Esophagus squamous epithelium (tissue), 5 donors: ENCODE measurements at regions not wholly inside any gene's neighbourhood (a gene's known extent, or its start where the extent isn't known, plus 50 kb on each side); places are given as distances from the start of the nearest gene placed in this dataset.

Experiments
- DNase-seq: peaks from one replicate; lab custom pipeline; 2025; lab: John Stamatoyannopoulos, UW
- H3K27ac ChIP-seq, 4 donors: fragments of 200-600 bp; sonication (generic); one replicate each; pipeline ENCODE4 v1.5.1; 2016 to 2019; ENCODE audit warnings: mild to moderate bottlenecking in 1 of 4
- H3K27me3 ChIP-seq, 4 donors: fragments of 200-600 bp; sonication (generic); 1 replicate in 3 of 4; 2 replicates in 1 of 4; pipeline versions ENCODE4 v1.5.1 to v1.6.0; 2017 to 2021; ENCODE audit warnings: antibody characterized with exemption in 1 of 4
- H3K36me3 ChIP-seq, 3 donors: fragments of 200-600 bp; sonication (generic); one replicate each; pipeline ENCODE4 v1.5.1; 2016 to 2019
- H3K4me1 ChIP-seq, 3 donors: fragments of 200-600 bp; sonication (generic); one replicate each; pipeline ENCODE4 v1.5.1; 2017 to 2019
- H3K4me3 ChIP-seq, 4 donors: fragments of 200-600 bp; sonication (generic); 1 replicate in 3 of 4; 2 replicates in 1 of 4; pipeline ENCODE4 v1.5.1; 2016 to 2019; ENCODE audit warnings: mild to moderate bottlenecking in 2 of 4, moderate library complexity in 1 of 4
- H3K9me3 ChIP-seq, 3 donors: fragments of 200-600 bp; sonication (generic); one replicate each; pipeline ENCODE4 v1.5.1; 2016 to 2019
- POLR2A ChIP-seq, 4 donors: fragments of 450-650 bp; IDR thresholded peaks; one replicate each; pipeline ENCODE4 v1.6.1; 2017; ENCODE audit warnings: antibody characterized with exemption in 4 of 4, mild to moderate bottlenecking in 4 of 4, moderate library complexity in 3 of 4
- WGBS, 2 donors: methylation state at CpG; one replicate each; pipeline ENCODE4 v1.1.5; 2018; 5-methylcytosine and 5-hydroxymethylcytosine counted together
- intact Hi-C: fragments of 100-400 bp; cut with DNase I; formaldehyde crosslinking; loops from one replicate; pipeline ENCODE4 v1.15.0; 2022
- TF ChIP-seq, protein P1 (sequence below), 6 experiments: fragments of 450-650 bp in 4 of 6; fragments of 200-600 bp in 2 of 6; sonication (generic) in 2 of 6; IDR thresholded peaks; one replicate each; pipeline ENCODE4 v1.5.1; 2016 to 2019; ENCODE audit warnings: antibody characterized with exemption in 6 of 6, mild to moderate bottlenecking in 4 of 6, moderate library complexity in 4 of 6
- donor health status: DM: yes; HTN: yes; CAD: no.

GRCh38 chr4:96389770-96390169, 549.9 kb downstream of the PDHA2 start:
- Histone ChIP-seq H3K9me3 (peaks cover 0 to 4% (median 0%) of the 10 kb centered on the region in 3 donors), H3K27ac (no peak overlapping the region), H3K4me3 (no peak overlapping the region), H3K27me3 (no peaks in the 10 kb centered on the region), H3K4me1 (no peaks in the 10 kb centered on the region), H3K36me3 (no peaks in the 10 kb centered on the region)
- TF ChIP-seq POLR2A (IDR thresholded peaks at IDR 0.05), result no peak
- TF ChIP-seq, protein P1, sequence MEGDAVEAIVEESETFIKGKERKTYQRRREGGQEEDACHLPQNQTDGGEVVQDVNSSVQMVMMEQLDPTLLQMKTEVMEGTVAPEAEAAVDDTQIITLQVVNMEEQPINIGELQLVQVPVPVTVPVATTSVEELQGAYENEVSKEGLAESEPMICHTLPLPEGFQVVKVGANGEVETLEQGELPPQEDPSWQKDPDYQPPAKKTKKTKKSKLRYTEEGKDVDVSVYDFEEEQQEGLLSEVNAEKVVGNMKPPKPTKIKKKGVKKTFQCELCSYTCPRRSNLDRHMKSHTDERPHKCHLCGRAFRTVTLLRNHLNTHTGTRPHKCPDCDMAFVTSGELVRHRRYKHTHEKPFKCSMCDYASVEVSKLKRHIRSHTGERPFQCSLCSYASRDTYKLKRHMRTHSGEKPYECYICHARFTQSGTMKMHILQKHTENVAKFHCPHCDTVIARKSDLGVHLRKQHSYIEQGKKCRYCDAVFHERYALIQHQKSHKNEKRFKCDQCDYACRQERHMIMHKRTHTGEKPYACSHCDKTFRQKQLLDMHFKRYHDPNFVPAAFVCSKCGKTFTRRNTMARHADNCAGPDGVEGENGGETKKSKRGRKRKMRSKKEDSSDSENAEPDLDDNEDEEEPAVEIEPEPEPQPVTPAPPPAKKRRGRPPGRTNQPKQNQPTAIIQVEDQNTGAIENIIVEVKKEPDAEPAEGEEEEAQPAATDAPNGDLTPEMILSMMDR (IDR thresholded peaks at IDR 0.05), result no peak
- DNase-seq, result no peak
- intact Hi-C loops, result no loop called here
- 29 to 56% methylated on average over 2 of the region's 2 CpGs for WGBS, 2 donors

GRCh38 chr4:96390404-96390803, 550.5 kb downstream of the PDHA2 start:
- intact Hi-C loops, result no loop called here
- TF ChIP-seq, protein P1 (IDR thresholded peaks at IDR 0.05), result no peak
- no peak for TF ChIP-seq POLR2A (IDR thresholded peaks at IDR 0.05)
- 52 to 62% methylated on average over 5 of the region's 5 CpGs for WGBS, 2 donors

DNA sequence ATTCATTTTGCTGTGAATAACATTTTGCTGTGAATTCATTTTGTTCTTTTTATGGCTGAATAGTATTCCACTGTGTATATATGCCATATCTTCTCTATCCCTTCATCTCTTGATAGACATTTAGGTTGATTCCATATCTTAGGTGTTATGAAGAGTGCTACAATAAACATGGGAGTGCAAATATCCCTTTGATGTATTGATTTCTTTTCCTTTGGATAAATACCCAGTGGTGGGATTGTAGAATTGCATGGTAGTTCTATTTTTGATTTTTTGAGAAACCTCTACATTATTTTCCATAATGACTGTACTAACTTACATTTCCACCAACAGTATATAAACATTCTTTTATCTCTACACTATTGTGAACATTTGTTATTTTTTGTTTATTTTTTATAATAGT, 555.9 kb downstream of the PDHA2 start:
- H3K9me3 ChIP-seq, result no peaks in the 10 kb centered on the region
- no peaks in the 10 kb centered on the region for H3K4me1 ChIP-seq
- no peak overlapping the region for H3K4me3 ChIP-seq
- H3K36me3 ChIP-seq, result no peaks in the 10 kb centered on the region
- intact Hi-C loops, result no loop called here
- H3K27ac ChIP-seq, result no peak overlapping the region
- no peak for DNase-seq
- no peaks in the 10 kb centered on the region for H3K27me3 ChIP-seq
- TF ChIP-seq, protein P1 (IDR thresholded peaks at IDR 0.05), result no peak
- no peak for TF ChIP-seq POLR2A (IDR thresholded peaks at IDR 0.05)

More at GRCh38 chr4:96390404-96390803, 550.5 kb downstream of the PDHA2 start:
- no peaks in the 10 kb centered on the region for H3K4me1 ChIP-seq
- H3K27ac ChIP-seq, result no peak overlapping the region
- no peaks in the 10 kb centered on the region for H3K36me3 ChIP-seq
- H3K9me3 ChIP-seq, result peaks cover 0 to 4% (median 0%) of the 10 kb centered on the region in 3 donors
- no peak overlapping the region for H3K4me3 ChIP-seq
- DNase-seq, result no peak
- no peaks in the 10 kb centered on the region for H3K27me3 ChIP-seq

- no peak overlapping the region for H3K27ac ChIP-seq
- no peaks in the 10 kb centered on the region for H3K27me3 ChIP-seq
- no peaks in the 10 kb centered on the region for H3K9me3 ChIP-seq
- no peak for DNase-seq
- H3K36me3 ChIP-seq, result no peaks in the 10 kb centered on the region
- 27 to 41% methylated on average over 3 of the region's 3 CpGs for WGBS, 2 donors
- intact Hi-C loops, result no loop called here
- no peaks in the 10 kb centered on the region for H3K4me1 ChIP-seq
- no peak overlapping the region for H3K4me3 ChIP-seq
- no peak for TF ChIP-seq POLR2A (IDR thresholded peaks at IDR 0.05)
- TF ChIP-seq, protein P1 (IDR thresholded peaks at IDR 0.05), result no peak
Measured at GRCh38 chr4:96406742-96407141, 566.8 kb downstream of the PDHA2 start.

GRCh38 chr4:96407225-96407624, 567.3 kb downstream of the PDHA2 start:
- Histone ChIP-seq H3K27me3 (no peaks in the 10 kb centered on the region), H3K4me3 (no peak overlapping the region), H3K27ac (no peak overlapping the region), H3K36me3 (no peaks in the 10 kb centered on the region), H3K9me3 (no peaks in the 10 kb centered on the region), H3K4me1 (no peaks in the 10 kb centered on the region)
- DNase-seq, result no peak
- TF ChIP-seq, protein P1 (IDR thresholded peaks at IDR 0.05), result no peak
- TF ChIP-seq POLR2A (IDR thresholded peaks at IDR 0.05), result no peak
- WGBS, 2 donors, result 44 to 45% methylated on average over 4 of the region's 4 CpGs
- intact Hi-C loops, result no loop called here
